ENCODE measurements at regions not wholly inside any gene's neighbourhood (a gene's known extent, or its start where the extent isn't known, plus 50 kb on each side); places are given as distances from the start of the nearest gene placed in this dataset.
"Not testable (repeated sequence)": the region's sequence is repeated elsewhere in the genome, so short reads cannot be mapped to it uniquely, and the experiment has no call there.

DNA sequence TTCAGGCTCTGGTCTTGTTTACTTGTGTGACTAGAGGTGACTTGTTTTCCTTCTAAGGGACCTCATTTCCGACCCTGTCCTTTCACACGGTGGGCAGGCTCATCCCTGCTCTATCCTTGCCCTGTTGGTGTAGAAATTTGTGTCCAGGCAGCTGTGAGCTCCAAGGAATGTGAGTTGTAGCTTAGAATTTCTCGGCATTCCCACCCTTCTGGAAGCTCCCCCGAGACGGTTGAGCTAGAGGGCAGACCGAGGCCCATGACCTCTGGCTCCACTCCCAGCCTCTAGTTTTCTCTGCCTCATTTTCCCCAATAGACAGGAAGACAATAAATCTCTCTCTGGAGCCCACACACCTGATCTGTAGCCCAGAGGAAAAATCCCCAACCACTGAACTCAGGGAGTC is 100.9 kb downstream of the NAV1 start:
- DNase-seq: no peak

DNA sequence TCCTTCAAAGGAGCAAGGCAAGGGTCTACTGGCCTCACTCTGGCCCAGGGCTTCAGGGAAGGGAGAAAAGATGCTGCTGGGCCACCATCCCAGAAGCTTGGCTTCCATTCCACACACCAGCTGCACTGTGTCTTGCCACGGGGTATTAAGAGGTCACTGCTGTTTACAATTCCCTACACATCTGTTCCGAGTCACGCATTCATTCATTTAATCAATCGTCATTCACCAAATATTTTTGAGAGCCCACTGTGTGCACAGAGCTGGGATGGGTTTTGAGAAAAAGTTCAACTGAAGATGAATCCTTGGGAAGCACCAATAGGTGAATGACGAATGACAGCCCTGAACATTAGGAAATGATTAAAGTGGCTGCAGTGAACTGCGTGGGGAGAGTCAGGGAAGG is 101.7 kb downstream of the NAV1 start:
- no peak for DNase-seq

DNA sequence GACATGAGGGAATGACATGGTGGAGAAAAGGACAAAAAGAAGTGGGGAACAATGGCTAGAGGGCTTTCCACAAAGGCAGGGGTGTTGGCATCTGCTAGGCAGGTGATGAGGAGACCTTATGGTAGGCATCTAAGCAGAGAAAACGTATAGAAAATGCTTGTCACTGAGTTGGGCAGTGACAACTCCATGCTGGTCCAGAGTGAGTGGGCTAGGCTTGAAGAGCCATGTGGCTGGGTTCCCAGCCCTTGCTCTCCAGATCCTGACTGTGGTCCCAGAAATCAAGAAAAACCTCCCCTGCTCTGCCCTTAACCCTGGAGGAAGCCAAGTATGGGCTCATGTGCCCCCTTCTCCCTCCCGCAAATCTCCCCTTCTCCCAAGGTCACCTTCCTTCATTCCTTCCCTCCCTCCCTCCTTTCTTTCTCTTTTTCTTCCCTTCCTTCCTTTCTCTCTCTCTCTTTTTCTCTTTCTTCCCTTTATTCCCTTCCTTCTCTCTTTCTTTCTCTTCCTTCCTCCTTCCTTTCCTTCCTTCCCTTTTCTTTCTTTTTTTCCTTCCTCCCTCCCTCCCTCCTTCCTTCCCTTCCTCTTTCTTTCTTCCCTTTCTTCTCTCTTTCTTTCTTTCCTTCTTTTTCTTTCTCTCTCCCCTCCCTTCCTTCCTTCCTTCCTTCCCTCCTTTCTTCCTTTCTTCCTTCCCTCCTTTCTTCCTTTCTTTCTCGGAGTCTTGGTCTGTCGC is 102.8 kb downstream of the NAV1 start:
- DNase-seq: no peak

DNA sequence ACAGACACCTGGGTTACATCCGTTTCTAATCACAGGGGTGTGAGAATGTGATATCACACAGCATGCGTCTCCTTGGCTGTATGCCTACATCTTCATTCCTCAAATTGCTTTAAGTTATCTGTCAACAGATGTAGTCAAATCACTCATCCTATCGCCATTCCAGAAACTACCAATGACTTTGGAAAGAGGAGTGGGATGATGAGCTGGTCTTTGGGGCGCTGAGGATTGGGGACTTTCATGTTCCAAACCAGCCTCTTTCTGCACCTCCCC is 104.8 kb downstream of the NAV1 start:
- DNase-seq: no peak

DNA sequence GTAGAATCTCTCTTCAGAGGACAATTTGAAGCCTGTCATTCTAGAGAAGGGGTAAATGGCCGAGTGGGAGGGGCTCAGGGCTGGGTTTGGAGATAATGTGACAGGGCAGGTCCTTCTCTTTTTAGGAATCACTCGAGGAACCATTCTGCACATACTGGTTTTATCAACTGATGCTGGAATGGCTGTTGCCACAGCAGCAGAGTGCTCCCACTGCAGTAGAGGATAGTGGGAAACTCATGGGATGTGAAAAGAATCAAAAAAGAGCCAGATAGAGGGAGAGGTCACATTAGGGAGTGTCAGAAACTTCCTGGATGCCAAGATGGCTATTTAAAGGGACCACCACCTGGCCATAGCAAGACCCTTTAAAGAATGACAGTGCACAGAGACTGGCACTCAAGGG is 105.3 kb downstream of the NAV1 start:
- DNase-seq: no peak

DNA sequence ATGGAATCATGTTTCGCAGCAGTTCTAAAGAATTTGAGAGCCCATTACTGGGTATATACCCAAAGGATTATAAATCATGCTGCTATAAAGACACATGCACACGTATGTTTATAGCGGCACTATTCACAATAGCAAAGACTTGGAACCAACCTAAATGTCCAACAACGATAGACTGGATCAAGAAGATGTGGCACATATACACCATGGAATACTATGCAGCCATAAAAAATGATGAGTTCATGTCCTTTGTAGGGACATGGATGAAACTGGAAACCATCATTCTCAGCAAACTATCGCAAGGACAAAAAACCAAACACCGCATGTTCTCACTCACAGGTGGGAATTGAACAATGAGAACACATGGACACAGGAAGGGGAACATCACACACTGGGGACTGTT is 106.1 kb downstream of the NAV1 start:
- not testable (repeated sequence) for DNase-seq

DNA sequence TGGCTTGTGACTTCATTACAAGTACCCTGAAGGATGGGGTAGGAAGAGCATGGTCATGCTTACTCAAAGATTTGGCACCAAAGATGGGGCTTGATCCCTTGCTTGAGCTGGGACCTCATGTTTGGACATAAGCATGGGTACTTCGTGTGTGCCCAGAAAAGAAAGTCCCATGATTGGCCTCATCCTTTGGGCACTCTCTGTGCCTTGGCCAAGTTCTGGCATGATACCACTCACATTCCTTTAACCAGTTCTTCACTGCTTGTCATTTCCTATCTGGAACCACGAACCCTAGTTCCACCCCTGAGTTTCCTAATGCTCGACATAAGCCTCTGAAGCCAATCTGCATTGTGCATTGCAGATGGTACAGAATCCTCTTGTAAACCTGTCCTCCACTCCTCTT is 107.0 kb downstream of the NAV1 start:
- DNase-seq: no peak

DNA sequence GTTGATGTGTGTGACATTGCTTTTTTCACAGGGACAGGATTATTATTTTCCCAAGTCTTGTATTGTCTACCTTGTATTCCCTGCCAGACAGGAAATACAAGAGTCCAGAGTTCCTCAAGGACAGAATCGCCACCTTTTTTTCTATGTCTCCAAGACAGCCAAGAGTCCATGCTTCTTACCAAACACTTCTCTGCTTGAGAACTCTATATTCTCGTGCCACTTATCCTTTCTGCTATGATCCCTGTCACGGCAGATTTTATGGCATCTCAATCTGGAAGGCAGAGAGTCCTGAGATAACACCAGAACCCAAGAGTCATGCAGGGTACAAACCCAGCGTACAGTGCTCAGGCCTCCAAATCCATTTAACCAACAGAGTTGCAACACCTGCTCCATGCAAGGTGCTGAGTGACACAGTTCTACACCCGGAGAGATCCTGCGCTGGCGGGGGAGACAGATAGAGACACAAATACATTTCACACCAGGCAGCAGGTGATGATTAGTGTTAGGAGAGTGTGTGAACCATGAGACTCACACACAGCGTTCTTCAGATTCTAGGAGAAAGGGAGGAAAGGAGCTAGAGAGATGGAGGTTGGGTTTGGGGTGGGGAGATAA is 107.6 kb downstream of the NAV1 start:
- no peak for DNase-seq

DNA sequence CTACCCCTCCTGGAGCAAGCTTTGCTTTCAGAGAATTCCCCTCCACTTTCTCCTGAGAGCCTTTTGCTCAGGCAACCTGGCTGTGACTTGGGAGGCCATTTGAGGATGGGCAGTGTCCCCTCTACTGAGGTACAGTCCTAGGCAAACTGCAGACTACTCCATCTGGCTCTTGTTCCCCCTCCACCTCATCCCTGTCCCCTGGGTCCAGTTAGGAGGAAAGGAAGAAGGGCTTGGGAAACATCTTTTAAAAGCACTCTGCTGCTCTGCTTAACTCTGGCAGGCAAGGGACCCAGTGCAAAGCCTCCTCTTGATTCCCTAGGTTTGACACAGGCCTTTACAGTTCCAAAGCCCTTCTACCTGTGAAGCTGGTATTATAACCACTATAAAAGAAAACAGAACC is 108.2 kb downstream of the NAV1 start:
- no peak for DNase-seq

DNA sequence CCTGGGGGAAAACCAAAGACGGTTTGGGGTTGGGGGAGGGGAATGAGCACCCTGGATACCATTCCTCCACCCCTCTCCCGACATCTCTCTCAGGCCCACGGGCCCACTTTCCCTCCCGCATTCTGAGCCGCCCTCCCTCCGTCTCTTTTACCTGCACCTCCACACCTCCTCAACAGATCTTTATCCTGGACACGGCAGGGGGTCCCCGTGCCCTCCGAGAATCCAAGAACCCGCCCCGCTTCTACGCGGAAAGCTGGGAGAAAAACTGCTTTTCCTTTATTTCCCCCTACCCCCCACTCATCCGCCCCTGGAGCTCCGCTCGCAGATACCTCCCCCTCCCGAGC is 108.8 kb downstream of the NAV1 start:
- DNase-seq: no peak

DNA sequence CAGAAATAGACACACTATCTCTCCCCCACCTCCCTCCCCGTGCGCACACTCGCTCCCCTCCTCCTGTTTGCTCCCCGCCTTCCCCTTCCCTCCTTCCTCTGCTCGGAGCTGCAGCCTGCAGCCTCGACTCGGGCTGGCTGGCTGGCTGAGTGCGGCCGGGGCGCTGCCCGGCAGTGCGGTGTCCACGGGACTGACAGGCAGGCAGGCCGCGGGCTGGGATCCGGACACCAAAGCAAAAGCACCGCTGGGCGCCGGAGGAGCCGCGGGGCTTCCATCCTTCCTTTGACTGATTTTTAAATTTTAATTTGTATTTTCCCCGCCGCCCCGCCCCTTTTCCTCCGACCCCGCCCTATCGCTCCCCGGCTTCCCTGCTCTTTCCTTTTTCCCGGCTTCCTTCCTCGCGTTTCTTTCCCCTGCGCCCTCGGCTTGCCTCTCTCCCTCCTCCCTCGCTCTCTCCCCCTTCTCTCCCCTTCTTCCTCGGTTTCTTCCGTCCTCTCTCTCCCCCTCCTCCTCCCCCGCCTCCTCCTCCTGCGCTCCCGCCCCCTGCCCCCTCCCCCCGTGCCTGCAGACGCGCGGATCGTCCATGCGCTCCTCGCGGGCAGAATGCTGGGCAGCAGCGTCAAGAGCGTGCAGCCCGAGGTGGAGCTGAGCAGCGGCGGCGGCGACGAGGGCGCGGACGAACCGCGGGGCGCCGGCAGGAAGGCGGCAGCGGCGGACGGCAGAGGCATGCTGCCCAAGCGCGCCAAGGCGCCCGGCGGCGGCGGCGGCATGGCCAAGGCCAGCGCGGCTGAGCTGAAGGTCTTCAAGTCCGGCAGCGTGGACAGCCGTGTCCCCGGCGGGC is 109.4 kb downstream of the NAV1 start:
- DNase-seq: no peak

DNA sequence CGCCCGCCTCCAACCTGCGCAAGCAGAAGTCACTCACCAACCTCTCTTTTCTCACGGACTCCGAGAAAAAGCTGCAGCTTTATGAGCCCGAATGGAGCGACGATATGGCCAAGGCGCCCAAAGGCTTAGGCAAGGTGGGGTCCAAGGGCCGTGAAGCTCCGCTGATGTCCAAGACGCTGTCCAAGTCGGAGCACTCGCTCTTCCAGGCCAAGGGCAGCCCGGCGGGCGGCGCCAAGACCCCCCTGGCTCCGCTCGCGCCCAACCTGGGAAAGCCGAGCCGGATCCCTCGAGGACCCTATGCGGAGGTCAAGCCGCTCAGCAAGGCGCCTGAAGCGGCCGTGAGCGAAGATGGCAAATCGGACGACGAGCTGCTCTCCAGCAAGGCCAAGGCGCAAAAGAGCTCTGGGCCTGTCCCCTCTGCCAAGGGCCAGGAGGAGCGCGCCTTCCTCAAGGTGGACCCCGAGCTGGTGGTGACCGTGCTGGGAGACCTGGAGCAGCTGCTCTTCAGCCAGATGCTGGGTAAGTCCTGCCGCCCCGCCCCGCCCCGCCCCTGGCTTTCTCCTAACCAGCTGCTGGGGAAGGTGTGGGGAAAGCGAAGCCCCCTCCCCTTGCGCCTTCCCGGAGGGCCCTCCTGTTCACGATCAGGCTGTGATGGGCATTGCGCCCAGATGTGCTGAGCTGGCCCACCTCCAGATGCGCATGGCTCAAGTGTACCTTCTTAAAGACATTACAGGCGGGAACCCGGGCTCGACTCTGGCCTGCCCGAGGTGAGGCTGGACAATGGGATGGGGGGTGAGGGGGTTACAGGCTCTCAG is 110.2 kb downstream of the NAV1 start:
- no peak for DNase-seq

DNA sequence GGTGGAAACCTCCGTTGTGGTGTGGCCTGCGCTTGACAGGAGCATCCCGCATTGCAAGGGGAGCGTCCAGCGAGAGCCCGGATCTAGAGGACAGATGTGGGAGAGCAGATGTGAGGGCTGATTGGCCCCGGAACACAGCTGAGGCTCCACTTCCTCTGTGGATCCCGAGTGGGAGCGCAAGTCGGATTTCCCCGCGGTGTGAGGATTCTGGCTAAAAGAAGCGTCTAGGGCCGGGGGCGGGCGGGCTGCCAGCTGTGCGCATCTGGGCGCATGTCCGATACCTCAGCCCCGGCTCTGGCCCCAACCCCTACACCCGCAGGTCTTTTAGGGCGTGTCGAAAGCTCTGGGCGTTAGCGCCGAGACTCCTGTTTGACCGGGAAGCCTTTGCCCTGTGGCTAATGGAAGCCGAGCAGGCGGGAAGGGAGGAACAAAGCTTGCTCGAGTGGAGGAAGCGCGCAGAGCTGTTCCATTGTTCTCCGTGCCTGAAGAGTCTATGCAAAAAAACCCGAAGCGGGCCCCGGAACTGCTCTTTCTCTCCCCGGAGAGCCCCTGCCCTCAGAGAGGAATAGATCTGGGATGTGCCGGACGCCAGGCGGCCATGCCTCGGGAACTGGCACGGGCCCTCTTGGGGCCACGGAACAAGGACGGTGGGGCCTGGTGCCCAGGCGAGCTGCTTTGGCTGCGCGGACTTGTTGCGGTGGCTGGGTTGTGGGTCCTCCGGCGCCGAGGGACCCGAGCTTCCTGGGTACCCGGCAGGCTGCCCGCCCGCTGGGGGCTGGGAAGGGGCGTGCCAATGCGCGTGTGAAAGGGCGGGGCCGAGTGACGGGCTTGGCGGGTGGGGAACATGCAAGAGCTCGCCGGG is 111.1 kb downstream of the NAV1 start:
- DNase-seq: no peak

DNA sequence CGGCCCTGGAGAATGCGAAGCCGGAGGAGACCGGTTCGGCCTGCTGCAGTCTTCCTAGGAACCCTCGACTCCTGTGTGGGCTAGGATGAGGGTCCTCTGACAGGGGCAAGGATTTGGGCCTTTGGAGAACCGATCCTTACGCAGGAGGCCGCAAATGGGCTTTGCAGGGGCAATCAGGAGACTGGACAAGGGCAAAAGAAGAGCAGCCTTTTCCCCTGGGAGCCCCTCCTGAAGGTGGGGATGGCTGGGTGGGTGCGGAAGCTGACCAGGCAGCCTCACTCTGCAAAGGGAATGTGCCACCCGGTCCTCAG is 111.7 kb downstream of the NAV1 start:
- no peak for DNase-seq

DNA sequence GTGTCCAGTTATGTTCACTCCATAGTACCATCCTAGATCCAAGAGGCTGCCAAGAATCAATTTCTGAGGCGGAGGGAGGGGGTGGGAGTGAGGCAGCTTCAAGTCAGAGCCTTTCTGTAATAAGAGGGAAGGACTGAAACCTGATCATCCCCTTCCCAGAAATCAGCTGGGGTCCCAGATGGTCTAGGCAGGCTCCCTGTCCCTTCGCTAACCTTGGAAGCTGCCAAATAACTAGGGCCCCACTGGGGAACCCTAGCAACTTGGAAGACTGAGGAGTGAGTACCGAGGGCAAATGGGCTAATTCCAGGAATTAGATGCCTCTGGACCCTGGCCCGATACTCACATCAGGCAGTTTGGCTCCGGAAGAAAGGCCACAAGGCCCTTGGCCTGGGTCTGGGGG is 113.3 kb downstream of the NAV1 start:
- no peak for DNase-seq

DNA sequence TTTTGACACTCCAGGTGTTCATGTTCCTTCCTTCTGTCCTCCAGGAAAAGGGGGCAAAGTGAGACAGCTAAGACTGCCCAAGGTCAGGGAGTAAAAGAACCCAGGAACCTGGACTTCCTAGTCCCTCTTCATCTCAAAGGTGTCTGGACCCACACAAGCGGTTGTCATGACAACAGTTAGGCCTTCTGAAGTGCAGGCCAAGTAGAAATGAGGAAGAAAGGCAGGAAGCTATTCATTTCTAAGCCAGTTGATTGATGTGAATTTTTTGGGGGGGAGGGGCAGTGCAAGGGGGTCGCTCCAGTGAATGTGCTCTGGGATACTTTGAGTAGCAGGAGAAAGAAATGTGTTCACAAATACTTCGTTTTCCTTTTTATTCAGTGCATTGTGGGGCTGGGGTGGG is 114.3 kb downstream of the NAV1 start:
- DNase-seq: no peak

DNA sequence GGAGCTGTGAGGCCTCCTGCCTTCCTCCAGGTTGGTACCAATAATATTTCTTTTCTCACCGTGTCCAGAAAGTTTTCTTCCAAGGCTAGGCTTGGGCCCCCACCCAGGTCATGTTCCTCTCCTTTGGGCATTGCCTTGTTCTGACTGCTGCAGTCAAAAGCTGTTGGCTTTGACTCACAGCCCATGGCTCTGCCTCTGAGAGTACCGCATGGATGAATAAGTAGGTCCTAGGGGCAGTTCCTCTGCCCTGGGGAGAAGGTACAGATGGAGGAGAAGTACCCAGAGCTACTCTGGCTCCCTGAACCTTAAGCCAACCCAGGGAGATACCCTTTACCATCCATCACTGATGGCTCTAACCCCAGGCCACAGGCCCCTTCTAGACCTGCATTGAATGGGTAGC is 115.0 kb downstream of the NAV1 start:
- no peak for DNase-seq

DNA sequence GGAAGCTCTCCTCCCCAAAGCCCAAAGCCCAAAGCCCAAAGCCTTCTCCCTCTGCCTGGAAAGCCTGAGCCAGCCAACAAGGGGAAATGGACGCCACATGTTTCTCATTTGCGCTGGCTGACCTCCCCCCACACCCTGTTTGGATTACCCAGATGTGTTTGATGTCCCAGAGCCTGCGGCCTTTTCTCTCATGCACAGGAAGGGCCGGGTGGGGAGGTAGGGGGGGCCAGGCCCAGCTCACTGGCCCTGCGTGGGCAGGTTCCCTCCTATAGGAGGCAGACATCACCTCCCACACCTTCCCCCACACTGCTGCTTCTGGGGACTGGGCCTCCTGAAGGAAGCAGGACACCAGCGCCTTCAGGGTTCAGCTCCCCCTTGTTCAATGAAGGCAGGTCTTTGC is 116.3 kb downstream of the NAV1 start:
- no peak for DNase-seq

DNA sequence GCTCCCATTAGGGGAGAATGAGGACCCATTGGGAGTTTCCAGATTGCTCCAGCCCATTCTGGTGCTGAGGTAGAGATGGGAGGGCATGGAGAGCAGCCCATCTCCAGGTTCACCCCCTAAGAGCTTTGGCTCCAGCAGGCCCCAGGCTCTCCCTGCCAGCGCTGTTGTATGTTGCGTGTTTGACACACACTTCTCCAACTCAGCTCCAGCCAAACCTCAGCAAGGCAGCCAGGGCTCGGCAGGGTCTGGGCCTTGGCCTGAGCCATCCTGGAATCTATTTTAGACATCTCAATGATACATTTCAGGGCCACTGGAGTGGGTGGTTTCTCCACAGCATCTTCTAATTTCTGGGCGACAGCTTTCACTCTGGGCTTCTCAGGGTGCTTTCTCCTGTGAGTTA is 117.0 kb downstream of the NAV1 start:
- DNase-seq: no peak

DNA sequence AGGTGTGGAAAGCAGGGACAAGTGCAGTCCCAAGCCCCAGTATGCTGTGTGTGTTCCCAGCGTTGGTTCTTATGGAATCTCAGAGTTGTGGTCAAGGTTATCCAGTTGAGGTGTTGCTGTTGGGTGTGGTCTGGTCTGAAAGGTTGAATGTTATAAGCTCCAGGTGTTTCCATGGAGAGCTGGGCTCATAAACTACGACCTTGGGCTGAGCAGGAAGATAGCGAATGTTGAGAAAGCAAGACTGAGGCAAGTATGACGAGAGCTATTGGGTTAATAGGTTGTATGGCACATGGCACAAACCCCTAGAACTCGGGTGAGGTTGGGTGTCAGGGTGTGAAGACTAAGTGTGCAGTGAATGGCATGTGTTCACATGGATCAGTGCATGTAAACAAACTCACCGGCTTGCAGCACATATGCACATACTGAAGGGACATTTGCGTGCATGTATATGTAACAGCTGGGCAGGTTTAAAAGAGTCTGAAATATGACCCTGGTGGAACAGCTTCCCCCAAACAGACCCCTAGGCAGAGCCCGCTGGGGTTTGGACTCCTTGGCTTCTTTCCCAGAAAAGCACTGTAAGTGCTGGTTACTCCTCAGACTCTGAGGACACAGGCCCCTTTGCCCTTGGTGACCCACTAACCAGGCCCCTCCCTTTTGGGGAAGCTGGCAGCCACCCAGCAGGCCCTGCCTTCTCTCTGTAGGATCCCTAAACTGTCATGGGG is 117.5 kb downstream of the NAV1 start:
- DNase-seq: no peak

DNA sequence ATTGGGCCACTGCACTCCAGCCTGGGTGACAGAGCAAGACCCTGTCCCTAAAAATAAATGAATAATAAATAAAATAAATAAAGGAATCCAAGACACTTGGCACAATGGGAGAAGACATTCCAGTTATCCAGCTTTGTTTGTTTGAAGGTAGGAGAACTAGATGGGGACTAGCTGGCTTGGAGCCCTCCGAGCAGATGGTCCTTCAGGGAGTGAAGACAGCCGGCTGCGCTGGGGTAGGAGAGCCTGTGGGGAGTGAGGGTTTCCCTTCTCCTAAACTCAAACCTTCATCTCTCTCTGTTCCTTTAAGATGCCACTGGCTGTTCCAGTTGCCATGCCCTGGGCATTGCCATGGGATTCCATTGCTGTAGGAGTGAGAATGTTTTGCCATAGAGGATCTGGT is 120.6 kb downstream of the NAV1 start:
- DNase-seq: no peak

Measured in bone marrow (tissue), 2 donors.